A673 (cell line): ENCODE measurements at regions not wholly inside any gene's neighbourhood (a gene's known extent, or its start where the extent isn't known, plus 50 kb on each side); places are given as distances from the start of the nearest gene placed in this dataset.

Source experiments
- EZH2 ChIP-seq: fragments of 200-600 bp; sonication (generic); IDR thresholded peaks from 2 replicates; pipeline ENCODE4 v1.6.1; 2017; ENCODE audit warnings: borderline replicate concordance, low read depth, mild to moderate bottlenecking, mixed read lengths, antibody characterized with exemption, low read length; ENCODE audit not compliant: poor library complexity, severe bottlenecking
- TF ChIP-seq, protein P1 (sequence below): fragments of 300-800, 200-600 bp; sonication (generic); conservative IDR thresholded peaks from 2 replicates; pipeline ENCODE4 v1.5.1; 2017; ENCODE audit warnings: low read depth, mild to moderate bottlenecking, antibody characterized with exemption, low read length, moderate library complexity, mixed read lengths

DNA sequence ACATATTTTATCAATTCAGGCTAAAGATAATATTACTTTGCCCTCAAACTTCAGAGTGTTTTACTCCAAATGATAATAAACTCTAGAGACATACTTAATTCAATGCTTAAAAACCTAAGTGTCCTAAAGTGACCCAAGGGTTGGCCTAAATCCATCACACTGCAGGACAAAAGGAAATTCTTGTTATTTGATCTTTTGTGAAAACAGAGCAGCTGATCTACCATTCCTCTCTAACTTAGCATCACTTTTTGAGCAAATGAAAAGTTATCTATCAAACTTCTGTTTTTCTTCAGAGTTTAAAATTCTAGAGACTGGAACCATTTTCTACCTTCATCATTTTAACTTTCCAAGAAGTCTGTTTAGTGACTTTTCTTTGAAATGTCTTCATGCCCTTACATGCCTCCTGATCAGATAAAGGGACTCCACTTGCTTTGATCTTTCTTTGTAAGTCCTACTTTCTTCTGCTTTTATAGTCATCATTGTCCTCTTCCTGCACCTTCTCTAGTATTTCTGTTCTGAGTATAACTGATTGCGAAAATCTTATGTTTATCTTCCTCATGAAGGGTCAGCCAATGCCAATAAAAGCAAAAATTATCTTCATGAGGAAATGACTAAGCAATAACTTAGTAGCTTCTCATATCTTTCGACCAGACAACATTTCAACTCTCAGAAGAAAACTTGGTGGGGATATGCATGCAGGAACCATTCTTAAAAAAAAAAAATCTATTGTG is 378.7 kb upstream of the TGFBR2 start:
- TF ChIP-seq, protein P1, sequence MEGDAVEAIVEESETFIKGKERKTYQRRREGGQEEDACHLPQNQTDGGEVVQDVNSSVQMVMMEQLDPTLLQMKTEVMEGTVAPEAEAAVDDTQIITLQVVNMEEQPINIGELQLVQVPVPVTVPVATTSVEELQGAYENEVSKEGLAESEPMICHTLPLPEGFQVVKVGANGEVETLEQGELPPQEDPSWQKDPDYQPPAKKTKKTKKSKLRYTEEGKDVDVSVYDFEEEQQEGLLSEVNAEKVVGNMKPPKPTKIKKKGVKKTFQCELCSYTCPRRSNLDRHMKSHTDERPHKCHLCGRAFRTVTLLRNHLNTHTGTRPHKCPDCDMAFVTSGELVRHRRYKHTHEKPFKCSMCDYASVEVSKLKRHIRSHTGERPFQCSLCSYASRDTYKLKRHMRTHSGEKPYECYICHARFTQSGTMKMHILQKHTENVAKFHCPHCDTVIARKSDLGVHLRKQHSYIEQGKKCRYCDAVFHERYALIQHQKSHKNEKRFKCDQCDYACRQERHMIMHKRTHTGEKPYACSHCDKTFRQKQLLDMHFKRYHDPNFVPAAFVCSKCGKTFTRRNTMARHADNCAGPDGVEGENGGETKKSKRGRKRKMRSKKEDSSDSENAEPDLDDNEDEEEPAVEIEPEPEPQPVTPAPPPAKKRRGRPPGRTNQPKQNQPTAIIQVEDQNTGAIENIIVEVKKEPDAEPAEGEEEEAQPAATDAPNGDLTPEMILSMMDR = no peak
- TF ChIP-seq EZH2 = no peak
